ENCODE measurements at regions not wholly inside any gene's neighbourhood (a gene's known extent, or its start where the extent isn't known, plus 50 kb on each side); places are given as distances from the start of the nearest gene placed in this dataset.

DNA sequence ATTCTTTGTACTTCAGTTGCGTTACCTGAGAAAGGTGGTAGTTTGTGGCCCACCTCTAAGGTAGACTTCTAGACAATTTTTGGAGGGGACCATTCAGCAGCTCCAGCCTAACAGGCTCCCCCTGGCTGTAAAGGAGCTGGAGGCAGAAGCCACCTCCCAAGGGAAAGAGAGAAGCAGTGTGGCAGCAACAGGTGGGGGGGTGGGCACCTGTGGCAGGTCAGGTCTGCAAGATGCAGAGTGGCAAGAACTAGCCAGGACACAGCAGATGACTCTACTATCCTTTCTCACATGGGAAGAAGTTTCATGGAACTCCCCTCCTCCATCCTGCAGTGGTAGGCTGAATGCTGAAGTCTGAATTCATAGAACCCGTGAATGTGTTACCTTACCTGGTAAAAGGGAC, 148.3 kb upstream of the DTNBP1 start:
- peaks cover 4% of the 10 kb centered on the region for H3K9me3 Mint-ChIP-seq (ENCODE audit: low read depth)
- TF ChIP-seq CTCF (IDR thresholded peaks at IDR 0.05; ENCODE audit: unreplicated experiment): no peak
- DNase-seq (ENCODE audit: low spot score, unreplicated experiment): no peak
- H3K36me3 Mint-ChIP-seq (ENCODE audit: insufficient read depth): no peaks in the 10 kb centered on the region
- H3K27me3 Mint-ChIP-seq: peaks cover 7% of the 10 kb centered on the region
- H3K4me1 Mint-ChIP-seq (ENCODE audit: low read depth): peaks cover 11% of the 10 kb centered on the region
- H3K27ac Mint-ChIP-seq: no peak overlapping the region
- H3K4me3 Mint-ChIP-seq (ENCODE audit: low read depth): no peak overlapping the region

DNA sequence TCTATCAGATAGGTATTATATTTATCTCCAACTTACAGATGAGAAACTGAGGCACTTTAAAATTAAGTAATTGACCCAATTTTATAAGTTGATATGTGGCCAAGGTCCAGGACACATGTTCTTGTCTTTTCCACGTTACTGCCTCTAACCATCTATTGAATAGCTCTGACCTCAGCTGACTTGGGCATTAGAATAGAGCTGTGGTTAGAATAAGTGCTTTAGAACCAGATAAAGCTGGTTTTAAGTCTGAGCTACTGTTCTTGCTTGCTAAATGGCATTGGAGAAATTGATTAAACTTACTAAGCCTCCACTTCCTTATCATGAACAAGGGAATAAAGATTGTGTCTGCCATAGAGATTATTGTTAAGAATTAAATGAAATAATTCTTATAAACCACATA, 147.8 kb upstream of the DTNBP1 start:
- Mint-ChIP-seq H3K4me1 (ENCODE audit: low read depth) (peaks cover 11% of the 10 kb centered on the region), H3K9me3 (ENCODE audit: low read depth) (peaks cover 4% of the 10 kb centered on the region), H3K36me3 (ENCODE audit: insufficient read depth) (no peaks in the 10 kb centered on the region), H3K27ac (no peak overlapping the region), H3K27me3 (peaks cover 7% of the 10 kb centered on the region), H3K4me3 (ENCODE audit: low read depth) (no peak overlapping the region)
- TF ChIP-seq CTCF (IDR thresholded peaks at IDR 0.05; ENCODE audit: unreplicated experiment): no peak
- DNase-seq (ENCODE audit: low spot score, unreplicated experiment): no peak

GRCh38 chr6:15809367-15809766, 146.5 kb upstream of the DTNBP1 start:
- Mint-ChIP-seq H3K9me3 (ENCODE audit: low read depth) (no peaks in the 10 kb centered on the region), H3K36me3 (ENCODE audit: insufficient read depth) (no peaks in the 10 kb centered on the region), H3K27ac (no peak overlapping the region), H3K4me3 (ENCODE audit: low read depth) (no peak overlapping the region), H3K27me3 (peaks cover 7% of the 10 kb centered on the region), H3K4me1 (ENCODE audit: low read depth) (peaks cover 6% of the 10 kb centered on the region)
- no peak for DNase-seq (ENCODE audit: low spot score, unreplicated experiment)
- TF ChIP-seq CTCF (IDR thresholded peaks at IDR 0.05; ENCODE audit: unreplicated experiment): no peak

GRCh38 chr6:15804164-15805154, 141.6 kb upstream of the DTNBP1 start:
- H3K9me3 Mint-ChIP-seq (ENCODE audit: low read depth): no peaks in the 10 kb centered on the region
- no peaks in the 10 kb centered on the region for H3K27me3 Mint-ChIP-seq
- no peak for DNase-seq (ENCODE audit: low spot score, unreplicated experiment)
- no peaks in the 10 kb centered on the region for H3K36me3 Mint-ChIP-seq (ENCODE audit: insufficient read depth)
- H3K4me3 Mint-ChIP-seq (ENCODE audit: low read depth): peak overlapping the region; percentile 25
- peaks cover 13% of the 10 kb centered on the region for H3K4me1 Mint-ChIP-seq (ENCODE audit: low read depth)
- TF ChIP-seq CTCF (IDR thresholded peaks at IDR 0.05; ENCODE audit: unreplicated experiment): no peak
- H3K27ac Mint-ChIP-seq: peak overlapping the region; percentile 39

GRCh38 chr6:15802466-15802865, 139.6 kb upstream of the DTNBP1 start:
- Mint-ChIP-seq H3K4me1 (ENCODE audit: low read depth) (peaks cover 13% of the 10 kb centered on the region), H3K9me3 (ENCODE audit: low read depth) (peaks cover 6% of the 10 kb centered on the region), H3K4me3 (ENCODE audit: low read depth) (no peak overlapping the region), H3K27me3 (no peaks in the 10 kb centered on the region), H3K27ac (no peak overlapping the region), H3K36me3 (ENCODE audit: insufficient read depth) (no peaks in the 10 kb centered on the region)
- no peak for TF ChIP-seq CTCF (IDR thresholded peaks at IDR 0.05; ENCODE audit: unreplicated experiment)
- no peak for DNase-seq (ENCODE audit: low spot score, unreplicated experiment)
